SU-DHL-6 (cell line): ENCODE measurements at regions not wholly inside any gene's neighbourhood (a gene's known extent, or its start where the extent isn't known, plus 50 kb on each side); places are given as distances from the start of the nearest gene placed in this dataset.

ENCODE experiments used
- H2AFZ ChIP-seq: fragments of 200-600 bp; sonication (generic); 2 replicates; pipeline ENCODE4 v1.6.1; 2014; ENCODE audit warnings: low read depth, mild to moderate bottlenecking, moderate library complexity, mixed read lengths, antibody characterized with exemption, low read length; ENCODE audit not compliant: severe bottlenecking
- H3F3A ChIP-seq: fragments of 200-600 bp; shearing (Covaris generic); 2 replicates; pipeline ENCODE4 v1.6.0; 2016; ENCODE audit warnings: antibody characterized with exemption, mild to moderate bottlenecking; ENCODE audit not compliant: insufficient read depth
- H3K27ac ChIP-seq: fragments of 200-600 bp; sonication (generic); 2 replicates; pipeline ENCODE4 v1.5.1; 2016; ENCODE audit warnings: low read depth, mild to moderate bottlenecking, low read length, moderate library complexity, mixed read lengths
- H3K27me3 ChIP-seq: fragments of 200-600 bp; sonication (generic), shearing (Covaris generic); 2 replicates; pipeline ENCODE4 v1.6.0; 2014; ENCODE audit warnings: mild to moderate bottlenecking, low read length
- H3K36me3 ChIP-seq: fragments of 200-600 bp; sonication (generic); 2 replicates; pipeline ENCODE4 v1.6.1; 2014; ENCODE audit warnings: mild to moderate bottlenecking, low read length, mixed read lengths
- H3K4me2 ChIP-seq: fragments of 300-600, 200-600 bp; shearing (Covaris generic), sonication (generic); 2 replicates; pipeline ENCODE4 v1.6.0; 2014; ENCODE audit warnings: low read length, low read depth, mild to moderate bottlenecking; ENCODE audit not compliant: poor library complexity, severe bottlenecking
- H3K4me3 ChIP-seq: fragments of 200-600 bp; sonication (generic); 2 replicates; pipeline ENCODE4 v1.5.1; 2014; ENCODE audit warnings: antibody characterized with exemption, low read length, mild to moderate bottlenecking, mixed read lengths; ENCODE audit not compliant: insufficient read depth, poor library complexity, severe bottlenecking
- H3K79me2 ChIP-seq: fragments of 200-600 bp; sonication (generic); 2 replicates; pipeline ENCODE4 v1.6.1; 2014; ENCODE audit warnings: mild to moderate bottlenecking, low read length, moderate library complexity; ENCODE audit not compliant: insufficient read depth
- H3K9ac ChIP-seq: fragments of 200-600 bp; sonication (generic); 2 replicates; pipeline ENCODE4 v1.7.0; 2014; ENCODE audit warnings: mild to moderate bottlenecking, low read length
- H3K9me2 ChIP-seq: fragments of 200-600 bp; sonication (generic); replicated peaks from 2 replicates; pipeline ENCODE4 v1.6.1; 2014; ENCODE audit warnings: low read length; ENCODE audit not compliant: insufficient read depth
- H3K9me3 ChIP-seq: fragments of 200-600 bp; sonication (generic); 2 replicates; pipeline ENCODE4 v1.6.1; 2014; ENCODE audit warnings: low read length, mixed read lengths; ENCODE audit not compliant: insufficient read depth
- H4K20me1 ChIP-seq: fragments of 200-600 bp; sonication (generic); 2 replicates; pipeline ENCODE4 v1.6.1; 2014; ENCODE audit warnings: low read depth, mild to moderate bottlenecking, antibody characterized with exemption, low read length, moderate library complexity, mixed read lengths
- CTCF ChIP-seq: fragments of 200-600 bp; sonication (generic); IDR thresholded peaks from one replicate; pipeline ENCODE4 v1.5.1; 2017; ENCODE audit warnings: antibody characterized with exemption, mild to moderate bottlenecking, low read length, moderate library complexity; ENCODE audit not compliant: insufficient read depth, poor library complexity, severe bottlenecking
- EZH2phosphoT487 ChIP-seq: fragments of 200-600 bp; sonication (generic), shearing (Covaris generic); conservative IDR thresholded peaks from 2 replicates; pipeline ENCODE4 v1.6.1; 2018; ENCODE audit warnings: mild to moderate bottlenecking, antibody characterized with exemption, low read length, moderate library complexity, mixed read lengths

DNA sequence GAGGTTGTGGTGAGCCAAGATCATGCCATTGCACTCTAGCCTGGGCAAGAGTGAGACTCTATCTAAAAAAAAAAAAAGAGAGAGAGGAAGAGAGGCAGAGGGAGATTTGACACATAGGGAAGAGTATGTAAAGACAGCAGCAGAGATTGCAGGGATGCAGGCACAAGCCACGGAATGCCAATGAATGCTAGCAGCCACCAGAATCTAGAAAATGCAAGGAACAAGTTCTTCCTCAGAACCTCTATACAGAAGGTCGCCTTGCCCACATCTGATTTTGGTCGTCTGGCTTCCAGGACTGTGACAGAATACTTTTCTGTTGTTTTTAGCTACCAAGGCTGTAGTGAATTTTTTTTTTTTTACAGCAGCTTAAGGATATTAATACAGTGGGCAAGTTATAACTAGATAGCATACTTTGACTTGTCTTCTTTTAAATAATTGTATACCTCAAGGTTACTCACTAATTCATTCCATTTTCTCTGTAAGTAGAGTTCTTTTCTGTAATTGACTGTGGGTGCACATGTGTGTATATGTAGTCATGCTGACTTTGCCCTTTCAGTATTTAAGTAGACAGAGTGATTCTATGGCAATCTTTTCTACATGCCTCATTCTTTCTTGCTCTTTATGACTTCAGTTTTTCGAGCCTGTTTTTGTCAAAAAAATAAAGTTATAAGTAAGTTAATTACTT lies 402.2 kb downstream of the GJA1 start:
- no peak overlapping the region for H2AFZ ChIP-seq
- H3K9ac ChIP-seq, result no peak overlapping the region
- TF ChIP-seq CTCF, result no peak
- TF ChIP-seq EZH2phosphoT487, result no peak
- H3K36me3 ChIP-seq, result no peaks in the 10 kb centered on the region
- H3K9me3 ChIP-seq, result no peaks in the 10 kb centered on the region
- no peaks in the 10 kb centered on the region for H3K79me2 ChIP-seq
- no peaks in the 10 kb centered on the region for H3F3A ChIP-seq
- H3K27me3 ChIP-seq, result no peaks in the 10 kb centered on the region
- H4K20me1 ChIP-seq, result no peaks in the 10 kb centered on the region
- no peaks in the 10 kb centered on the region for H3K9me2 ChIP-seq
- H3K4me3 ChIP-seq, result no peak overlapping the region
- no peak overlapping the region for H3K4me2 ChIP-seq
- no peak overlapping the region for H3K27ac ChIP-seq

DNA sequence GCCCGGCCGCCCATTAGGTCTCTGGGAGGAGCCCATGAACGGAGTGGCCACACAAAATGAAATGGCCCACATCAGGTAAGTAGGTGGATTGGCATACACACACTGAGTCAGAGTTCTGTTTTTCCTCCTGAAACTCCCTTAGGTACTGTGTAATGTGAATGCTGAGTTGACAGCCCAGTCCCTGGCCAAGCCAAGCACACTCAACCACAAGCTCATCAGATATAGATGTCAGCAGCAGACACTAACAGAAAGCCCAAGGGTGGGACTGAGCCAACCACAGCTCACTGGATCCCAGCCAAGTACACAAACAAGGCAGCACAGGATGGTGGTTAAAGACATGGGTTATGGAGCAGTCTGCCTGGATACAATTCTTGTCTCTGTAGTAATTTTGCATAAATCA lies 403.4 kb downstream of the GJA1 start:
- H3K4me2 ChIP-seq, result no peak overlapping the region

DNA sequence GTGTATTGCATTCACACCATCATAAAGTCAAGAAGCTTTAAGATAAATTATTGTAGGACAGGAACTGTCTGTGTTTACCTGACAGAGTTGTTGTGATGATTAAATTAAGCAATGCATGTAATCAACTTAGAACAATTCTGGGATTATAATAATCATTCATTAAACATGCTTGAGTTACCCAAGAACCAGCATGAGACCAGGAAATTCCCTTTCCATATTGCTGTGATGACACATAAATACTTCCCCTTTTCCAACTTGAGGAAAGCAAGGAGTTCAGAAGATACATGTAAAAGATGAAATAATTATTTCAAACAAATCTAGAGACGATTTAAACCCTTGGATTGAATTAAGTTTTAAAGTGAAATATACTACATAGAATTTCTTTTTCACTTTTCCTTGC lies 404.4 kb downstream of the GJA1 start:
- no peak for TF ChIP-seq CTCF
- TF ChIP-seq EZH2phosphoT487, result no peak
- no peaks in the 10 kb centered on the region for H3K27me3 ChIP-seq
- H3K4me2 ChIP-seq, result no peak overlapping the region
- no peaks in the 10 kb centered on the region for H3K36me3 ChIP-seq
- no peak overlapping the region for H3K4me3 ChIP-seq
- H3K79me2 ChIP-seq, result no peaks in the 10 kb centered on the region
- H2AFZ ChIP-seq, result no peak overlapping the region
- H3K9ac ChIP-seq, result no peak overlapping the region
- H4K20me1 ChIP-seq, result no peaks in the 10 kb centered on the region
- H3K27ac ChIP-seq, result no peak overlapping the region
- H3F3A ChIP-seq, result no peaks in the 10 kb centered on the region
- H3K9me2 ChIP-seq, result no peaks in the 10 kb centered on the region
- H3K9me3 ChIP-seq, result no peaks in the 10 kb centered on the region

More for the DNA sequence above, 403.4 kb downstream of the GJA1 start:
- no peak overlapping the region for H3K4me3 ChIP-seq
- H3F3A ChIP-seq, result no peaks in the 10 kb centered on the region
- H4K20me1 ChIP-seq, result no peaks in the 10 kb centered on the region
- H3K9me2 ChIP-seq, result no peaks in the 10 kb centered on the region
- TF ChIP-seq CTCF (no peak), EZH2phosphoT487 (no peak)
- H2AFZ ChIP-seq, result no peak overlapping the region
- H3K9me3 ChIP-seq, result no peaks in the 10 kb centered on the region
- H3K9ac ChIP-seq, result no peak overlapping the region
- no peak overlapping the region for H3K27ac ChIP-seq
- no peaks in the 10 kb centered on the region for H3K27me3 ChIP-seq
- no peaks in the 10 kb centered on the region for H3K79me2 ChIP-seq
- no peaks in the 10 kb centered on the region for H3K36me3 ChIP-seq
